Tibial nerve (tissue), 4 donors: ENCODE measurements at regions not wholly inside any gene's neighbourhood (a gene's known extent, or its start where the extent isn't known, plus 50 kb on each side); places are given as distances from the start of the nearest gene placed in this dataset.
"Not testable (repeated sequence)": the region's sequence is repeated elsewhere in the genome, so short reads cannot be mapped to it uniquely, and the experiment has no call there.

Experiments
- DNase-seq, 2 donors: peaks; one replicate each; pipeline ENCODE4 v3.0.0-alpha.2; 2019; ENCODE audit warnings: low spot score in 2 of 2
- H3K27ac ChIP-seq, 4 donors: fragments of 200-600 bp; sonication (generic) in 3 of 4; one replicate each; pipeline ENCODE4 v1.5.1; 2017 to 2019; ENCODE audit warnings: mild to moderate bottlenecking in 1 of 4
- H3K27me3 ChIP-seq, 2 donors: fragments of 200-600 bp; sonication (generic) in 1 of 2; one replicate each; pipeline versions ENCODE4 v1.5.1 to v1.6.0; 2017 to 2019
- H3K36me3 ChIP-seq, 3 donors: fragments of 200-600 bp; sonication (generic); one replicate each; pipeline ENCODE4 v1.5.1; 2018 to 2019
- H3K4me1 ChIP-seq, 4 donors: fragments of 200-600 bp; sonication (generic) in 3 of 4; one replicate each; pipeline ENCODE4 v1.5.1; 2017 to 2019
- H3K4me3 ChIP-seq, 4 donors: fragments of 200-600 bp; sonication (generic) in 3 of 4; one replicate each; pipeline ENCODE4 v1.5.1; 2017 to 2019; ENCODE audit warnings: mild to moderate bottlenecking in 1 of 4, moderate library complexity in 1 of 4
- H3K9me3 ChIP-seq, 4 donors: fragments of 200-600 bp; sonication (generic) in 3 of 4; one replicate each; pipeline ENCODE4 v1.5.1; 2017 to 2019
- EP300 ChIP-seq, 2 donors: sonication (generic); formaldehyde crosslinking; IDR thresholded peaks; one replicate each; pipeline ENCODE4 v1.6.1; 2017; ENCODE audit warnings: antibody characterized with exemption in 2 of 2, mild to moderate bottlenecking in 1 of 2
- POLR2A ChIP-seq, 2 donors: fragments of 450-650 bp; IDR thresholded peaks; one replicate each; pipeline ENCODE4 v1.6.1; 2017; ENCODE audit warnings: antibody characterized with exemption in 2 of 2, mild to moderate bottlenecking in 2 of 2, moderate library complexity in 2 of 2
- WGBS, 2 donors: methylation state at CpG; one replicate each; pipeline ENCODE4 v1.1.5; 2018; 5-methylcytosine and 5-hydroxymethylcytosine counted together
- TF ChIP-seq, protein P1 (sequence below), 5 experiments: fragments of 200-600 bp in 3 of 5; fragments of 450-650 bp in 2 of 5; sonication (generic) in 3 of 5; IDR thresholded peaks; one replicate each; pipeline ENCODE4 v1.5.1; 2016 to 2019; ENCODE audit warnings: antibody characterized with exemption in 5 of 5, mild to moderate bottlenecking in 3 of 5, moderate library complexity in 2 of 5

DNA sequence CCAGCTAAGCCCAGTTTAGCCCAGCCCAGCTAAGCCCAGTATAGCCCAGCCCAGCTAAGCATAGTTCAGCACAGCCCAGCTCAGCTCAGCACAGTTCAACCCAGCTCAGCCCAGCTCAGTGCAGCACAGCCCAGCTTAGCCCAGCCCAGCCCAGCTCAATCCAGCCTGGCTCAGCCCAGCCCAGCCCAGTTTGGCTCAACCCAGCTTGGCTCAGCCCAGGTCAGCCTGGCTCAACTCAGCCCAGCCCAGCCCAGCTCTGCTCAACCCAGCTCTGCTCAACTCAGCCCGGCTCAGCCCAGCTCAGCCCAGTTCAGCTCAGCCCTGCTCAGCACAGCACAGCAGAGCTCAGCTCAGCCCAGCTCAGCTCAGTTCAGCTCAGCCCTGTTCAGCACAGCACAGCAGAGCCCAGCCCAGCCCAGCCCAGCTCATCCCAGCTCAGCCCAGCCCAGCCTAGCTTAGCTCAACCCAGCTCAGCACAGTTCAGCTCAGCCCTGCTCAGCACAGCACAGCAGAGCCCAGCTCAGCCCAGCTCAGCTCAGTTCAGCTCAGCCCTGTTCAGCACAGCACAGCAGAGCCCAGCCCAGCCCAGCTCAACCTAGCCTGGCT lies 330.9 kb downstream of the TMEM121 start:
- H3K4me3 ChIP-seq = no peak overlapping the region
- 80% methylated on average over 1 of the region's 1 CpG; no CpG with 5 or more reads in 1 of the 2 donors for WGBS, 2 donors
- DNase-seq = peak in 1 of 2 donors; percentile 2
- no peaks in the 10 kb centered on the region for H3K27me3 ChIP-seq
- no peak for TF ChIP-seq EP300 (IDR thresholded peaks at IDR 0.05)
- TF ChIP-seq, protein P1, sequence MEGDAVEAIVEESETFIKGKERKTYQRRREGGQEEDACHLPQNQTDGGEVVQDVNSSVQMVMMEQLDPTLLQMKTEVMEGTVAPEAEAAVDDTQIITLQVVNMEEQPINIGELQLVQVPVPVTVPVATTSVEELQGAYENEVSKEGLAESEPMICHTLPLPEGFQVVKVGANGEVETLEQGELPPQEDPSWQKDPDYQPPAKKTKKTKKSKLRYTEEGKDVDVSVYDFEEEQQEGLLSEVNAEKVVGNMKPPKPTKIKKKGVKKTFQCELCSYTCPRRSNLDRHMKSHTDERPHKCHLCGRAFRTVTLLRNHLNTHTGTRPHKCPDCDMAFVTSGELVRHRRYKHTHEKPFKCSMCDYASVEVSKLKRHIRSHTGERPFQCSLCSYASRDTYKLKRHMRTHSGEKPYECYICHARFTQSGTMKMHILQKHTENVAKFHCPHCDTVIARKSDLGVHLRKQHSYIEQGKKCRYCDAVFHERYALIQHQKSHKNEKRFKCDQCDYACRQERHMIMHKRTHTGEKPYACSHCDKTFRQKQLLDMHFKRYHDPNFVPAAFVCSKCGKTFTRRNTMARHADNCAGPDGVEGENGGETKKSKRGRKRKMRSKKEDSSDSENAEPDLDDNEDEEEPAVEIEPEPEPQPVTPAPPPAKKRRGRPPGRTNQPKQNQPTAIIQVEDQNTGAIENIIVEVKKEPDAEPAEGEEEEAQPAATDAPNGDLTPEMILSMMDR (IDR thresholded peaks at IDR 0.05) = no peak
- no peak overlapping the region for H3K27ac ChIP-seq
- H3K36me3 ChIP-seq = no peaks in the 10 kb centered on the region
- peaks cover 0 to 32% (median 0%) of the 10 kb centered on the region in 4 donors for H3K9me3 ChIP-seq
- no peaks in the 10 kb centered on the region for H3K4me1 ChIP-seq

DNA sequence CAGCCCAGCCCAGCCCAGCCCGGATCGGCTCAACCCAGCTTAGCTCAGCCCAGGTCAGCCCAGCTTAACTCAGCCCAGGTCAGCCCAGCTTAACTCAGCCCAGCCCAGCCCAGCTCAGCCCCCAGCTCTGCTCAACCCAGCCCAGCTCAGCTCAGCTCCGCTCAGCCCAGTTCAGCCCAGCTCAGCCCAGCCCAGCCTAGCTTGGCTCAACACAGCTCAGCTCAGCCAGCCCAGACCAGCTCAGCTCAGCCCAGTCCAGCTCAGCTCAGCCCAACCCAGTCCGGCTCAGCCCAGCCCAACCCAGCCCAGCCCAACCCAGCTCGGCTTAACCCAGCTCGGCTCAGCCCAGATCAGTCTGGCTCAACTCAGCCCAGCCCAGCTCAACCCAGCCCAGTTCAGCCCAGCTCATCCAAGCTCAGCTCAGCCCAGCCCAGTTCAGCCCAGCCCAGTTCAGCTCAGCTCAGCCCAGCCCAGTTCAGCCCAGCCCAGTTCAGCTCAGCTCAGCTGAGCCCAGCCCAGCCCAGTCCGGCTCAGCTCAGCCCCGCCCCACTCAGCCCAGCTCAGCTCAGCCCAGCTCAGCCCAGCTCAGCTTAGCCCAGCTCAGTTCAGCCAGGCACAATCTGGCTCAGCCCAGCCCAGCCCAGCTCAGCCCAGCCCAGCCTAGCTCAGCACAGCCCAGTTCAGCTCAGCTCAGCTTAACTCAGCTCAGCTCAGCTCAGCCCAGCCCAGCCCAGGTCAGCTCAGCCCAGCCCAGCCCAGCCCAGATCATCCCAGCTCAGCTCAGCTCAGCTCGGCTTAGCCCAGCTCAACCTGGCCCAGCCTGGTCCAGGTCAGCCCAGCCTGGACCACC lies 331.7 kb downstream of the TMEM121 start:
- WGBS, 2 donors = 75 to 90% methylated on average over 5 to 7 of the region's 9 CpGs
- H3K36me3 ChIP-seq = no peaks in the 10 kb centered on the region
- H3K27me3 ChIP-seq = no peaks in the 10 kb centered on the region
- peak overlapping the region in 1 of 4 donors; percentile 2 for H3K27ac ChIP-seq
- TF ChIP-seq EP300 (IDR thresholded peaks at IDR 0.05) (no peak), POLR2A (IDR thresholded peaks at IDR 0.05) (no peak)
- TF ChIP-seq, protein P1 (IDR thresholded peaks at IDR 0.05) = no peak
- H3K4me3 ChIP-seq = no peak overlapping the region
- no peak for DNase-seq
- H3K4me1 ChIP-seq = no peaks in the 10 kb centered on the region
- peaks cover 0 to 32% (median 0%) of the 10 kb centered on the region in 4 donors for H3K9me3 ChIP-seq

DNA sequence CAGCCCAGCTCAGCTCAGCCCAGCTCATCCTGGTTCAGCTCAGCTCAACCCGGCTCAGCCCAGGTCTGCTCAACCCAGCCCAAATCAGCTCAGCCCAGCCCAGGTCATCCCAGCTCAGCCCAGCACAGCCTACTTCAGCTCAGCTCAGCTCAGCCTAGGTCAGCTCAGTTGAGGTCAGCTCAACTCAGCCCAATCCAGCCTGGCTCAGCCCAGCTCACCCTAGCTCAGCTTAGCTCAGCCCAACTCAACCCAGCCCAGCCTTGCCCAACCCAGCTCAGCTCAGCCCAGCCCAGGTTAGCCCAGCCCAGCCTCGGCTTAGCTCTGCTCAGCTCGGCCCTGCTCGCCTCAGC lies 332.3 kb downstream of the TMEM121 start:
- peak in 1 of 2 donors; percentile 1 for DNase-seq
- WGBS, 2 donors = 79 to 100% methylated on average over 2 to 4 of the region's 4 CpGs
- Histone ChIP-seq H3K27ac (peak overlapping the region in 1 of 4 donors; percentile 2), H3K27me3 (no peaks in the 10 kb centered on the region), H3K4me1 (no peaks in the 10 kb centered on the region), H3K36me3 (no peaks in the 10 kb centered on the region), H3K9me3 (peaks cover 0 to 32% (median 0%) of the 10 kb centered on the region in 4 donors), H3K4me3 (no peak overlapping the region)
- TF ChIP-seq EP300 (IDR thresholded peaks at IDR 0.05) = no peak
- TF ChIP-seq, protein P1 (IDR thresholded peaks at IDR 0.05) = no peak
- no peak for TF ChIP-seq POLR2A (IDR thresholded peaks at IDR 0.05)

DNA sequence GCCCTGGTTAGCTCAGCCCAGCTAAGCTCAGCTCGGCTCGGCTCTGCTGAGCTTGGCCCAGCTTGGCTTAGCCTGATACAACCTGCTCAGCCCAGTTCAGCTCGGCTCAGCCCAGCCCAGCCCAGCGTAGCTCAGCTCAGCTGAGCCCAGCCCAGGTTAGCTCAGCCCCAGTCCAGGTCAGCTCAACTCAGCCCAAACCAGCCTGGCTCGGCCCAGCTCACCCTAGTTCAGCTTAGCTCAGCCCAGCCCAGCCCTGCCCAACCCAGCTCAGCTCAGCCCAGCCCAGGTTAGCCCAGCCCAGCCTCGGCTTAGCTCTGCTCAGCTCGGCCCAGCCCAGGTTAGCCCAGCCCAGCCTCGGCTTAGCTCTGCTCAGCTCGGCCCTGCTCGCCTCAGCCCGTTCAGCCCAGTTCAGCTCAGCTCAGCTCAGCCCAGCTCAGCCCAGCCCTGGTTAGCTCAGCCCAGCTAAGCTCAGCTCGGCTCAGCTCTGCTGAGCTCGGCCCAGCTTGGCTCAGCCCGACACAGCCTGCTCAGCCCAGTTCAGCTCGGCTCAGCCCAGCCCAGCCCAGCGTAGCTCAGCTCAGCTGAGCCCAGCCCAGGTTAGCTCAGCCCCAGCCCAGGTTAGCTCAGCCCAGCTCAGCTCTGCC lies 332.8 kb downstream of the TMEM121 start:
- H3K36me3 ChIP-seq, H3K27ac ChIP-seq, DNase-seq, H3K27me3 ChIP-seq, H3K4me1 ChIP-seq: not testable (repeated sequence)
- H3K9me3 ChIP-seq = peaks cover 0 to 32% (median 0%) of the 10 kb centered on the region in 4 donors
- WGBS, 2 donors = 76 to 92% methylated on average over 4 to 15 of the region's 16 CpGs
- peak overlapping the region in 1 of 4 donors; percentile 5 for H3K4me3 ChIP-seq

DNA sequence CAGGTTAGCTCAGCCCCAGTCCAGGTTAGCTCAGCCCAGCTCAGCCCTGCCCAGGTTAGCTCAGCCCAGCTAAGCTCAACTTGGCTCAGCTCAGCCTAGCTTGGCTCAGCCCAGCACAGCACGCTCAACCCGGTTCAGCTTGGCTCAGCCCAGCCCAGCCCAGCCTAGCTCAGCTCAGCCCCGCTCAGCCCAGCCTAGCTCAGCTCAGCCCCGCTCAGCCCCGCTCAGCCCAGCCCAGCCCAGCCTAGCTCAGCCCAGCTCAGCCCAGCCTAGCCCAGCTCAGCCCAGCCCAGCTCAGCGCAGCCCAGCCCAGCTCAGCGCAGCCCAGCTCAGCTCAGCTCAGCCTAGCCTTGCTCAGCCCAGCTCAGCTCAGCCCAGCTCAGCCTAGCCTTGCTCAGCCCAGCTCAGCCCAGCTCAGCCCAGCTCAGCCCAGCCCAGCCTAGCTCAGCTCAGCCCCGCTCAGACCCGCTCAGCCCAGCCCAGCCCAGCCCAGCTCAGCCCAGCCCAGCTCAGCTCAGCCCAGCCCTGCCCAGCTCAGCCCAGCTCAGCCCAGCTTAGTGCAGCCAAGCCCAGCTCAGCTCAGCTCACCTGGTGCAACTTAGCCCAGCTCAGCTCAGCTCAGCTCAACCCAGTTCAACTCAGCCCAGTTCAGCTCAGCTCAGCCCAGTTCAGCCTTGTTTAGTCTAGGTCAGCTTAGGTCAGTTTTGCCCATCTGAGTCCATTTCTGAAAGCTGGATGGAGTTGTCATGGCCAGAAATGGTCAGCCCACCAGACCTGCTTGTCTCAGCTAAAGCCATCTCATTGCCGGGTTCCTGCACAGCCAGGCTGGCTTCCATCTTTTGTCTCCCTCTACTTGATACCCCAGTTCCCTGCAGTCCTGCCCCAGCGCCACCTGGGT lies 333.6 kb downstream of the TMEM121 start:
- H3K27me3 ChIP-seq = no peaks in the 10 kb centered on the region
- peak overlapping the region in 1 of 4 donors; percentile 60 for H3K27ac ChIP-seq
- DNase-seq = no peak
- H3K36me3 ChIP-seq = no peaks in the 10 kb centered on the region
- peaks cover 0 to 32% (median 0%) of the 10 kb centered on the region in 4 donors for H3K9me3 ChIP-seq
- no peak for TF ChIP-seq POLR2A (IDR thresholded peaks at IDR 0.05)
- TF ChIP-seq EP300 (IDR thresholded peaks at IDR 0.05) = no peak
- TF ChIP-seq, protein P1 (IDR thresholded peaks at IDR 0.05) = no peak
- no peaks in the 10 kb centered on the region for H3K4me1 ChIP-seq
- H3K4me3 ChIP-seq = peak overlapping the region in 1 of 4 donors; percentile 38
- WGBS, 2 donors = 73 to 82% methylated on average over 6 to 11 of the region's 11 CpGs
